GM06990 (cell line): ENCODE measurements at regions not wholly inside any gene's neighbourhood (a gene's known extent, or its start where the extent isn't known, plus 50 kb on each side); places are given as distances from the start of the nearest gene placed in this dataset.

Experiments used
- DNase-seq: peaks from one replicate; pipeline ENCODE4 v3.0.0-alpha.2; 2011; ENCODE audit not compliant: insufficient read length; ENCODE audit errors: extremely low read depth
- H3K27me3 ChIP-seq: replicated peaks from 2 replicates; pipeline ENCODE4 v1.6.0; 2011; ENCODE audit warnings: low read length; ENCODE audit not compliant: control insufficient read depth, insufficient read depth
- H3K36me3 ChIP-seq: 2 replicates; pipeline ENCODE4 v1.5.1; 2011; ENCODE audit warnings: low read length; ENCODE audit not compliant: control insufficient read depth, insufficient read depth
- H3K4me3 ChIP-seq: replicated peaks from 2 replicates; pipeline ENCODE4 v1.5.1; 2011; ENCODE audit warnings: low read depth, mild to moderate bottlenecking, control low read depth, low read length
- TF ChIP-seq, protein P1 (sequence below): IDR thresholded peaks from 2 replicates; pipeline ENCODE4 v1.5.1; 2011; ENCODE audit warnings: low read length, control low read depth, mild to moderate bottlenecking, inconsistent platforms; ENCODE audit not compliant: insufficient read depth, poor library complexity, severe bottlenecking

- TF ChIP-seq, protein P1, sequence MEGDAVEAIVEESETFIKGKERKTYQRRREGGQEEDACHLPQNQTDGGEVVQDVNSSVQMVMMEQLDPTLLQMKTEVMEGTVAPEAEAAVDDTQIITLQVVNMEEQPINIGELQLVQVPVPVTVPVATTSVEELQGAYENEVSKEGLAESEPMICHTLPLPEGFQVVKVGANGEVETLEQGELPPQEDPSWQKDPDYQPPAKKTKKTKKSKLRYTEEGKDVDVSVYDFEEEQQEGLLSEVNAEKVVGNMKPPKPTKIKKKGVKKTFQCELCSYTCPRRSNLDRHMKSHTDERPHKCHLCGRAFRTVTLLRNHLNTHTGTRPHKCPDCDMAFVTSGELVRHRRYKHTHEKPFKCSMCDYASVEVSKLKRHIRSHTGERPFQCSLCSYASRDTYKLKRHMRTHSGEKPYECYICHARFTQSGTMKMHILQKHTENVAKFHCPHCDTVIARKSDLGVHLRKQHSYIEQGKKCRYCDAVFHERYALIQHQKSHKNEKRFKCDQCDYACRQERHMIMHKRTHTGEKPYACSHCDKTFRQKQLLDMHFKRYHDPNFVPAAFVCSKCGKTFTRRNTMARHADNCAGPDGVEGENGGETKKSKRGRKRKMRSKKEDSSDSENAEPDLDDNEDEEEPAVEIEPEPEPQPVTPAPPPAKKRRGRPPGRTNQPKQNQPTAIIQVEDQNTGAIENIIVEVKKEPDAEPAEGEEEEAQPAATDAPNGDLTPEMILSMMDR = no peak
- Histone ChIP-seq H3K4me3 (no peak overlapping the region), H3K36me3 (no peaks in the 10 kb centered on the region), H3K27me3 (no peaks in the 10 kb centered on the region; the same call in 1 of the 2 replicates)
- no peak for DNase-seq
Measured at GRCh38 chr10:84837041-84837812, 508.8 kb downstream of the CCSER2 start.

DNA sequence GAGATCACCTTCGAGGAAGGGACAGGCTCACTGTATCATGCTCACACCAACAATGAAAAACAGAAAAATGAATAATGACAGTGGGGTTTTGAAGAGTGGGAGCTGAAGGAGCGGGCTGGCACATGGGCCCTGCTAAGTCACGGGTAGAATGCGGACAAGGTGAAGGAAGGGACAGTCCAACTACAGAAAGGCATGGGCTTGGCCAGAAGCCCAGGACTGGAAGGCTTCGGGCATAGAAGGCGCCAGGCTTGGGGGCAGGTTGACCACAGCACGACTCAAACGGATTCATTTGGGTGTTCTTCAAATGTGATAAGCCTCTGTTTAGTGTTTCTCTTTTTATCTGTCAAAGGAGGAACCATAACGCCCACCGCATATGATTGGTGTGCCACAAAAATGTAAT, 509.5 kb downstream of the CCSER2 start:
- H3K27me3 ChIP-seq = no peaks in the 10 kb centered on the region; the same call in 1 of the 2 replicates
- DNase-seq = no peak
- H3K36me3 ChIP-seq = no peaks in the 10 kb centered on the region
- TF ChIP-seq, protein P1 = no peak
- no peak overlapping the region for H3K4me3 ChIP-seq

DNA sequence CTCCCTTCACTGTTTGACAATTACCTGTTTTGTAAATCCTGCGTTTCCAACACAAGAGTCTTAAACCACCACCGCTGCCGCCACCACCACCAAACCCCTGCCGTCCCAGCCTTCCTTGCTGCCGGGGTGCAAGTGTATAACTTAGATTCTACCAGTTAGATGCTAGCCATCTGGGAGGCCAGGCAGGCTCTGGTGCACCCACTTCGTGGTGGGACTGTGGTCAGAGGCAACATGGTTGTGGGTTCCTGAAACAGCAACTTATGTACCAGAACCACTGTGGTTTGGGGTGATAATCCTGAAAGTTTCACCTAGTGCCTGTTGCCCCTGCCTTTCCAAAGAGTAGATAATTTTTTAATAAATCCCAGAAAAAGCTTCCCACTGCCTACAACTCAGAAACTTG, 510.5 kb downstream of the CCSER2 start:
- no peak for DNase-seq
- H3K36me3 ChIP-seq = no peaks in the 10 kb centered on the region
- H3K27me3 ChIP-seq = no peaks in the 10 kb centered on the region; the same call in 1 of the 2 replicates
- no peak overlapping the region for H3K4me3 ChIP-seq
- TF ChIP-seq, protein P1 = no peak

- TF ChIP-seq, protein P1 = no peak
- Histone ChIP-seq H3K27me3 (no peaks in the 10 kb centered on the region; the same call in 1 of the 2 replicates), H3K36me3 (no peaks in the 10 kb centered on the region), H3K4me3 (no peak overlapping the region)
- DNase-seq = no peak
Measured at GRCh38 chr10:84842593-84842992, 514.2 kb downstream of the CCSER2 start.

- DNase-seq = no peak
- TF ChIP-seq, protein P1 = no peak
- no peak overlapping the region for H3K4me3 ChIP-seq
- no peaks in the 10 kb centered on the region for H3K36me3 ChIP-seq
- H3K27me3 ChIP-seq = no peaks in the 10 kb centered on the region
Measured at GRCh38 chr10:84844461-84844860, 516.1 kb downstream of the CCSER2 start.
